GM21390 (cell line): ENCODE measurements at regions not wholly inside any gene's neighbourhood (a gene's known extent, or its start where the extent isn't known, plus 50 kb on each side); places are given as distances from the start of the nearest gene placed in this dataset.
"Not testable (repeated sequence)": the region's sequence is repeated elsewhere in the genome, so short reads cannot be mapped to it uniquely, and the experiment has no call there.

ENCODE experiments used
- ATAC-seq: cut with Tn5 transposase; IDR thresholded peaks from one replicate; pipeline ENCODE4 v1.9.1; 2021; ENCODE audit not compliant: unreplicated experiment

- ATAC-seq, result no peak
Measured at GRCh38 chr18:42533009-42533575, 578.1 kb downstream of the PIK3C3 start.

GRCh38 chr18:42533616-42534015, 578.6 kb downstream of the PIK3C3 start:
- no peak for ATAC-seq

- ATAC-seq, result no peak
Measured at GRCh38 chr18:42534313-42534712, 579.3 kb downstream of the PIK3C3 start.

GRCh38 chr18:42536442-42536841, 579.0 kb downstream of the RIT2 start:
- no peak for ATAC-seq

- no peak for ATAC-seq
Measured at GRCh38 chr18:42537291-42537690, 578.2 kb downstream of the RIT2 start.

- ATAC-seq, result no peak
Measured at GRCh38 chr18:42544901-42545300, 570.6 kb downstream of the RIT2 start.

GRCh38 chr18:42545825-42546224, 569.7 kb downstream of the RIT2 start:
- ATAC-seq, result no peak

- no peak for ATAC-seq
Measured at GRCh38 chr18:42548493-42548892, 567.0 kb downstream of the RIT2 start.

- no peak for ATAC-seq
Measured at GRCh38 chr18:42549596-42549995, 565.9 kb downstream of the RIT2 start.

- ATAC-seq, result not testable (repeated sequence)
Measured at GRCh38 chr18:42552559-42552958, 562.9 kb downstream of the RIT2 start.

- no peak for ATAC-seq
Measured at GRCh38 chr18:42559069-42559690, 556.3 kb downstream of the RIT2 start.

GRCh38 chr18:42561521-42561920, 554.0 kb downstream of the RIT2 start:
- ATAC-seq, result no peak

- ATAC-seq, result no peak
Measured at GRCh38 chr18:42563995-42564394, 551.5 kb downstream of the RIT2 start.

- no peak for ATAC-seq
Measured at GRCh38 chr18:42564761-42565160, 550.7 kb downstream of the RIT2 start.

GRCh38 chr18:42568773-42569172, 546.7 kb downstream of the RIT2 start:
- no peak for ATAC-seq

GRCh38 chr18:42574871-42575270, 540.6 kb downstream of the RIT2 start:
- ATAC-seq, result no peak

- no peak for ATAC-seq
Measured at GRCh38 chr18:42576124-42576523, 539.4 kb downstream of the RIT2 start.

GRCh38 chr18:42578792-42579191, 536.7 kb downstream of the RIT2 start:
- ATAC-seq, result no peak

GRCh38 chr18:42582266-42582665, 533.2 kb downstream of the RIT2 start:
- no peak for ATAC-seq

GRCh38 chr18:42583283-42583731, 532.2 kb downstream of the RIT2 start:
- ATAC-seq, result no peak

GRCh38 chr18:42586601-42587000, 528.9 kb downstream of the RIT2 start:
- no peak for ATAC-seq

- no peak for ATAC-seq
Measured at GRCh38 chr18:42588786-42589185, 526.7 kb downstream of the RIT2 start.

GRCh38 chr18:42604820-42605219, 510.7 kb downstream of the RIT2 start:
- ATAC-seq, result no peak
